GM23248 (cell line): ENCODE measurements at regions not wholly inside any gene's neighbourhood (a gene's known extent, or its start where the extent isn't known, plus 50 kb on each side); places are given as distances from the start of the nearest gene placed in this dataset.

Experiments
- EZH2 ChIP-seq: fragments of 200-600 bp; sonication (generic); IDR thresholded peaks from 2 replicates; pipeline ENCODE4 v1.6.1; 2018; ENCODE audit warnings: antibody characterized with exemption, mild to moderate bottlenecking; ENCODE audit not compliant: insufficient read depth, poor library complexity, severe bottlenecking
- EZH2phosphoT487 ChIP-seq: fragments of 200-600 bp; sonication (generic); IDR thresholded peaks from 2 replicates; pipeline ENCODE4 v1.6.1; 2018; ENCODE audit warnings: antibody characterized with exemption, moderate library complexity, mild to moderate bottlenecking, low read depth; ENCODE audit not compliant: insufficient read depth

DNA sequence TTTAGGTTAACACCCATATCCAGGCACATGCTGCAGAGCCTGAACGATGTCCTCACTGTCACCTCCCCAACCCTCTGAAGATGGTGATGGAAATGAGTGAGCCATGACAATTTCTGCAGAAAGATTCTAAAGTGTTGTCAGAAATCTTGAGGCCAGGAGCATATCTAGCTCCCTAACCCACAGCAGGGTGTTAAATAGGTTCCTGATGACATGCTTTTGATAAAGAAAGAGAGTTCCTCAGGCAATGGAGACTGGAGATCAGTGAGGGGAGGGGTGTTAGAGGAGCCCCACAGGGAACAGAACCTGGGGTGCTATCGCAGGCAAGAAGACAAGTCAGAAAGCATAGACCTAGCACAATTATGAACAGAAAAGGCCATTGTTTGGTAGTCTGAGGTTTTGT is 95.7 kb downstream of the ENC1 start:
- TF ChIP-seq EZH2phosphoT487 (no peak), EZH2 (no peak)
